ENCODE measurements at regions not wholly inside any gene's neighbourhood (a gene's known extent, or its start where the extent isn't known, plus 50 kb on each side); places are given as distances from the start of the nearest gene placed in this dataset.

DNA sequence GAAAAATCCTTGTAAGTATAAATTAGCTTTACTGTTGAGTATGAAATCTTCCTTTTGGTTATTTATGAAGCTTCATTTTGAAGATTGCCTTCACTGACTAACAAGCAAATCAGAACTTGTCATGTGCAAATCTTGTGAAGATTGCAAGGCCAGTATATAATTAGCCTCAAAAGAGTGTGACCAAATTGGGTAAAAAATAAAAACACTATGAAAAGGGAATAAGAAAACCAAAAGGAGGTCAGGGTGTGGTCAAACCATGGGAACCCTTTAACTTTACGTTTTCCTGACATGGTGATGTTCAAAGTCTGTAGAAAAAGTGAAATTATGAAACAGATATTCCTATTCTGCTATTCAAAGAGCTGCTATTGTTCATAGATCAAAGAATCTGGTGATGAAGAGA is 230.3 kb downstream of the BCAT1 start:
- TF ChIP-seq, protein P1, sequence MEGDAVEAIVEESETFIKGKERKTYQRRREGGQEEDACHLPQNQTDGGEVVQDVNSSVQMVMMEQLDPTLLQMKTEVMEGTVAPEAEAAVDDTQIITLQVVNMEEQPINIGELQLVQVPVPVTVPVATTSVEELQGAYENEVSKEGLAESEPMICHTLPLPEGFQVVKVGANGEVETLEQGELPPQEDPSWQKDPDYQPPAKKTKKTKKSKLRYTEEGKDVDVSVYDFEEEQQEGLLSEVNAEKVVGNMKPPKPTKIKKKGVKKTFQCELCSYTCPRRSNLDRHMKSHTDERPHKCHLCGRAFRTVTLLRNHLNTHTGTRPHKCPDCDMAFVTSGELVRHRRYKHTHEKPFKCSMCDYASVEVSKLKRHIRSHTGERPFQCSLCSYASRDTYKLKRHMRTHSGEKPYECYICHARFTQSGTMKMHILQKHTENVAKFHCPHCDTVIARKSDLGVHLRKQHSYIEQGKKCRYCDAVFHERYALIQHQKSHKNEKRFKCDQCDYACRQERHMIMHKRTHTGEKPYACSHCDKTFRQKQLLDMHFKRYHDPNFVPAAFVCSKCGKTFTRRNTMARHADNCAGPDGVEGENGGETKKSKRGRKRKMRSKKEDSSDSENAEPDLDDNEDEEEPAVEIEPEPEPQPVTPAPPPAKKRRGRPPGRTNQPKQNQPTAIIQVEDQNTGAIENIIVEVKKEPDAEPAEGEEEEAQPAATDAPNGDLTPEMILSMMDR (IDR thresholded peaks at IDR 0.05): no peak
- no peak for TF ChIP-seq POLR2A (IDR thresholded peaks at IDR 0.05)
